NT2/D1 (cell line): ENCODE measurements at regions not wholly inside any gene's neighbourhood (a gene's known extent, or its start where the extent isn't known, plus 50 kb on each side); places are given as distances from the start of the nearest gene placed in this dataset.

ENCODE experiments used
- SUZ12 ChIP-seq: IDR thresholded peaks from 2 replicates; pipeline ENCODE4 v1.6.1; 2011; ENCODE audit not compliant: insufficient read length, insufficient read depth; ENCODE audit errors: extremely low read depth
- YY1 ChIP-seq: IDR thresholded peaks from 2 replicates; pipeline ENCODE4 v1.6.1; 2011; ENCODE audit not compliant: insufficient read length, insufficient read depth
- ZNF274 ChIP-seq: IDR thresholded peaks from 2 replicates; pipeline ENCODE4 v1.6.1; 2011; ENCODE audit warnings: mild to moderate bottlenecking, low read depth, low read length

DNA sequence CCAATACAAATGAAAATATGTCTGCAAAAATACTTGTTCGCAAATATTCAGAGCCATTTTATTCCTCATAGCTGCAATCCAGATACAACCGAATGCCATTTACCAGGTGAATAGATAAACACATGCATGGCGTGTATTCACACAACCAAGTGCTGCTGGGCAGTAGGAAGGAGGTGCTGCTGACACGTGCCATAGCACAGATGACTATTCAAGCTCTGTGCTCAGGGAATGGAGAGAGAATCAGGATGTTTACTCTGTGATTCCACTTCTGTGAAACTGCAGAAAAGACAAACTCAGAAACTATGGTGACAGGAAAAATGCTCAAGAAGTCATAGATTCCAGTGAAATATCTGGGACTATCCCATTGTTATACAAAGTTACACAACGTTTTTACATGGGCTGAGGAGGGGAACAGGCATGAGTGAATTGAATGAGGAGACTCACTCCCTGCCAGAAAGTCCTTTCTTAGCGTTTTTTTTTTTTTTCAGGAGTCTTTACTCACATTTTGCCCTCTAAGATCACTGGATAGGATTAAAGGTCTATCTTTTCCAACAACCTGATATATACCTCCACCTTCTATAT lies 152.9 kb upstream of the NDN start:
- TF ChIP-seq YY1 (no peak), SUZ12 (no peak), ZNF274 (no peak)
